Ascending aorta (tissue), 2 donors: ENCODE measurements at regions not wholly inside any gene's neighbourhood (a gene's known extent, or its start where the extent isn't known, plus 50 kb on each side); places are given as distances from the start of the nearest gene placed in this dataset.
"Not testable (repeated sequence)": the region's sequence is repeated elsewhere in the genome, so short reads cannot be mapped to it uniquely, and the experiment has no call there.

Source experiments
- DNase-seq, 2 donors: peaks; one replicate each; pipeline ENCODE4 v3.0.0-alpha.2; 2019; ENCODE audit warnings: low spot score in 2 of 2
- H3K27ac ChIP-seq, 2 donors: fragments of 200-600 bp; sonication (generic); one replicate each; pipeline ENCODE4 v1.5.1; 2016 to 2017; ENCODE audit warnings: mild to moderate bottlenecking in 1 of 2
- H3K27me3 ChIP-seq: fragments of 200-600 bp; sonication (generic); one replicate; pipeline ENCODE4 v1.5.1; 2017
- H3K36me3 ChIP-seq, 2 donors: fragments of 200-600 bp; sonication (generic); one replicate each; pipeline ENCODE4 v1.5.1; 2016
- H3K4me1 ChIP-seq, 2 donors: fragments of 200-600 bp; sonication (generic); one replicate each; pipeline ENCODE4 v1.5.1; 2016 to 2017; ENCODE audit warnings: mild to moderate bottlenecking in 1 of 2
- H3K4me3 ChIP-seq, 2 donors: fragments of 200-600 bp; sonication (generic); one replicate each; pipeline ENCODE4 v1.5.1; 2016 to 2017; ENCODE audit warnings: mild to moderate bottlenecking in 1 of 2
- H3K9me3 ChIP-seq, 2 donors: fragments of 200-600 bp; sonication (generic); one replicate each; pipeline ENCODE4 v1.5.1; 2016
- intact Hi-C: fragments of 100-400 bp; cut with DNase I; formaldehyde crosslinking; loops from one replicate; pipeline ENCODE4 v1.15.1; 2023
- TF ChIP-seq, protein P1 (sequence below), 3 experiments: fragments of 200-600 bp in 2 of 3; fragments of 450-650 bp in 1 of 3; sonication (generic) in 2 of 3; IDR thresholded peaks; one replicate each; pipeline ENCODE4 v1.5.1; 2016 to 2019; ENCODE audit warnings: antibody characterized with exemption in 3 of 3, mild to moderate bottlenecking in 1 of 3, moderate library complexity in 1 of 3

DNA sequence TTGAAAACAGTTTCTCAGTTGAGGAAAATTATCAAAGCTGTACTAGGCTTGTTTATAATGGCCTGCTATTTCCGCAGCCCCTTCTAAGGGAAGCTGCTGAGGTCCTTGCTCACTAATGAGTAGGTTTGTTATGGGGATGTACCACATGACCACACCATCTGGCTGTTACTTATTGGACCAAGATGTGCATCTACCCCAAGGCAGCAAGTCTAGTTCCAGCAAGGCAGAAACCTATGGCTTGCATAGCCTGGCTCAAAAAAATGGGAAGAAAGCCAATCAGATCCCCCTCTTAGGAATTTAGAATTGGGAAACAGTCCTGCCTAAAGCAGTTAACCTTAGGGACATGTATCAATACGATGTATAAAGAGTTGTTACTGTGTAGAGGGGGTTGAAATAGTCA lies 186.5 kb upstream of the SPRY2 start:
- Histone ChIP-seq H3K27me3 (no peaks in the 10 kb centered on the region), H3K36me3 (no peaks in the 10 kb centered on the region), H3K9me3 (peaks cover 4 to 6% of the 10 kb centered on the region in 2 donors), H3K4me1 (peaks cover 0 to 3% of the 10 kb centered on the region in 2 donors), H3K4me3 (no peak overlapping the region), H3K27ac (no peak overlapping the region)
- no peak for DNase-seq
- TF ChIP-seq, protein P1, sequence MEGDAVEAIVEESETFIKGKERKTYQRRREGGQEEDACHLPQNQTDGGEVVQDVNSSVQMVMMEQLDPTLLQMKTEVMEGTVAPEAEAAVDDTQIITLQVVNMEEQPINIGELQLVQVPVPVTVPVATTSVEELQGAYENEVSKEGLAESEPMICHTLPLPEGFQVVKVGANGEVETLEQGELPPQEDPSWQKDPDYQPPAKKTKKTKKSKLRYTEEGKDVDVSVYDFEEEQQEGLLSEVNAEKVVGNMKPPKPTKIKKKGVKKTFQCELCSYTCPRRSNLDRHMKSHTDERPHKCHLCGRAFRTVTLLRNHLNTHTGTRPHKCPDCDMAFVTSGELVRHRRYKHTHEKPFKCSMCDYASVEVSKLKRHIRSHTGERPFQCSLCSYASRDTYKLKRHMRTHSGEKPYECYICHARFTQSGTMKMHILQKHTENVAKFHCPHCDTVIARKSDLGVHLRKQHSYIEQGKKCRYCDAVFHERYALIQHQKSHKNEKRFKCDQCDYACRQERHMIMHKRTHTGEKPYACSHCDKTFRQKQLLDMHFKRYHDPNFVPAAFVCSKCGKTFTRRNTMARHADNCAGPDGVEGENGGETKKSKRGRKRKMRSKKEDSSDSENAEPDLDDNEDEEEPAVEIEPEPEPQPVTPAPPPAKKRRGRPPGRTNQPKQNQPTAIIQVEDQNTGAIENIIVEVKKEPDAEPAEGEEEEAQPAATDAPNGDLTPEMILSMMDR (IDR thresholded peaks at IDR 0.05): no peak
- intact Hi-C loops: no loop called here

DNA sequence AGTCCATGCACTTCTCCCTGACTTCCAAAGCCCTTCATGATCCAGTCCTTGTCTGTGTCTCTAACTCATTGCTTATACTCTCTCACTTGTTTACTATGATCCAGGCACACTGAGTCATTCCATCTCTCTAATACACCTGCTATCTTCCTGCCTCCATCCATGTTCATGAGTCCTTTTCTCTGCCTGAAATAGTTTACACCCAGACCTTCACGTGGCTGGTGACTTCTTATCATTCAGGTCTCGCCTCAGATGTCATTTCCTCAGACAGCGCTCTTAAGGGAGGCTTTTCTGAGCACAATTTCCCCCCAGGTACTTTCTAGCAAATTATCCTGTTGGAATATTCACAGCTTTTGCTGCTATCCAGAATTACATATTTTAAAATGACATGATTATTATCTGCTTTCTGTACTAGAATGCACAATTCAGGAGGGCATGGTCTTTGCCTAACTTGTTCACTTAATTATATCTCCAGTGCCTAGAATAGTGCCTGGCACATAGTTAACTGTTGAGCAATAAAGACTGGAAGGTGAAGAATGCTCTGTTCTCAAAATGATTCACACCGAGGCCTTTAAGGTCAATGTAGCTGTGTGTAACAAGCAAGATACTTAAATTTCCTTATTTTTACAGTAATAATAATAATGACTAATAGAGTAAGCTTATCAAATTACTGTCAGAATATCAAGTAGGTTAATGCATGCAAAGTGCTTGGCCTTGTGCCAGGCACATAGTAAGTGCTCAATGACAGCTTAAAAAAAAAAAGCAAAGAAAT lies 183.7 kb upstream of the SPRY2 start:
- Histone ChIP-seq H3K9me3 (no peaks in the 10 kb centered on the region), H3K36me3 (no peaks in the 10 kb centered on the region), H3K4me1 (no peaks in the 10 kb centered on the region), H3K27me3 (no peaks in the 10 kb centered on the region), H3K4me3 (no peak overlapping the region), H3K27ac (no peak overlapping the region)
- TF ChIP-seq, protein P1 (IDR thresholded peaks at IDR 0.05): no peak
- DNase-seq: no peak
- intact Hi-C loops: no loop called here

DNA sequence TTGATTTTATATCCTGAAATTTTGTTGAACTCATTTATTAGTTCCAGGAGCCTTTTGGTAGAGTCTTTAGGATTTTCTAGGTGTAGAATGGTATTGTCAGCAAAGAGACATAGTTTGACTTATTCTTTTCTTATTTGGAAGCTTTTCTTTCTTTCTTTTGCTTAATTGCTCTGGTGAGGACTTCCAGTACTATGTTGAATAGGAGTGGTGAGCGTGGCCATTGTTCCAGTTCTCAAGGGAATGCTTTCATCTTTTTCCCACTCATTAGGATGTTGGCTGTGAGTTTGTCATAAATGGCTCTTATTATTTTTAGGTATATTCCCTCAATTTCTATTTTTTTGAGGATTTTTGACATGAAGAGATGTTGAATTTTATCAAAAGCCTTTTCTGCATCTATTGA lies 182.2 kb upstream of the SPRY2 start:
- TF ChIP-seq, protein P1 (IDR thresholded peaks at IDR 0.05): no peak
- intact Hi-C loops: no loop called here

DNA sequence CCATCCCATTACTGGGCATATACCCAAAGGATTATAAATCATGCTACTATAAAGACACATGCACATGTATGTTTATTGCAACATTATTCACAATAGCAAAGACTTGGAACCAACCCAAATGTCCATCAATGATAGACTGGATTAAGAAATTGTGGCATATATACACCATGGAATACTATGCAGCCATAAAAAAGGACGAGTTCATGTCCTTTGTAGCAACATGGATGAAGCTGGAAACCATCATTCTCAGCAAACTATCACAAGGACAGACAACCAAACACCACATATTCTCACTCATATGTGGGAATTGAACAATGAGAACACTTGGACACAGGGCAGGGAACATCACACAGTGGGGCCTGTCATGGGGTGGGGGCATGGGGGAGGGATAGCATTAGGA lies 181.5 kb upstream of the SPRY2 start:
- intact Hi-C loops, H3K27me3 ChIP-seq, H3K27ac ChIP-seq, H3K9me3 ChIP-seq, DNase-seq, H3K4me1 ChIP-seq, H3K4me3 ChIP-seq, H3K36me3 ChIP-seq: not testable (repeated sequence)

More for the DNA sequence above, 182.2 kb upstream of the SPRY2 start:
- H3K9me3 ChIP-seq: no peaks in the 10 kb centered on the region
- no peak overlapping the region for H3K27ac ChIP-seq
- no peak for DNase-seq
- H3K4me3 ChIP-seq: no peak overlapping the region
- H3K36me3 ChIP-seq: no peaks in the 10 kb centered on the region
- H3K27me3 ChIP-seq: no peaks in the 10 kb centered on the region
- no peaks in the 10 kb centered on the region for H3K4me1 ChIP-seq

DNA sequence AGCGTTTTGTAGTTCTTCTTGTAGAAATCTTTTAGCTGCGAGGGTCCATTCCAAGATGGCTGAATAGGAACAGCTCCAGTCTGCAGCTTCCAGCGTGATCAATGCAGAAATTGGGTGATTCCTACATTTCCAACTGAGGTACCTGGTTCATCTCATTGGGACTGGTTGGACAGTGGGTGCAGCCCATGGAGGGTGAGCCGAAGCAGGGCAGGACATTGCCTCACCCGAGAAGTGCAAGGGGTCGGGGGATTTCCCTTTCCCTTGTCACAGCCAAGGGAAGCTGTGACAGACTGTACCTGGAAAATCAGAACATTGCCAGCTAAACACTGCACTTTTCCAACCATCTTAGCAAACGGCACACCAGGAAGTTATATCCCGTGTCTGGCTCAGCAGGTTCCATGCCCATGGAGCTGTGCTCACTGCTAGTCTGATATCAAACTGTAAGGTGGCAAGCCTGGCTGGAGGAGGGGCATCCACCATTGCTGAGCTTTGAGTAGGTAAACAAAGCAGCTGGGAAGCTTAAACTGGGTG lies 176.0 kb upstream of the SPRY2 start:
- H3K27me3 ChIP-seq: no peaks in the 10 kb centered on the region
- no peaks in the 10 kb centered on the region for H3K36me3 ChIP-seq
- no peak for DNase-seq
- no peaks in the 10 kb centered on the region for H3K4me1 ChIP-seq
- peaks cover 0 to 5% of the 10 kb centered on the region in 2 donors for H3K9me3 ChIP-seq
- H3K4me3 ChIP-seq: no peak overlapping the region
- intact Hi-C loops: no loop called here
- no peak overlapping the region for H3K27ac ChIP-seq
- TF ChIP-seq, protein P1 (IDR thresholded peaks at IDR 0.05): no peak

DNA sequence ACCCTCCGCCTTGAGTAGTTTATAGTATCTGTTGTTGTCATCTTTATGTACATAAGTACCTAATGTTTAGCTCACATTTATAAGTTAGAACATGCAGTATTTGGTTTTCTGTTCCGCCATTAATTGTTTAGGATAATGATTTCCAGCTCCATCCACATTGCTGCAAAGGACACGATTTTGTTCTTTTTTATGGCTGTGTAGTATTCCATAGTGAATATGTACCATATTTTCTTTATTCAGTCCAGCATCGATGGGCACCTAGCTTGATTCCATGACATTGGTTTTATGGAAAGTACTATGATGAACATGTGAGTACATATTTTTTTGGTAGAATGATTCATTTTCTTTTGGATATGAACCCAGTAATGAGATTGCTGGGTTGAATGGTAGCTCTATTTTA lies 174.4 kb upstream of the SPRY2 start:
- Histone ChIP-seq H3K27me3 (no peaks in the 10 kb centered on the region), H3K36me3 (no peaks in the 10 kb centered on the region), H3K27ac (no peak overlapping the region), H3K4me1 (no peaks in the 10 kb centered on the region), H3K9me3 (peaks cover 0 to 5% of the 10 kb centered on the region in 2 donors), H3K4me3 (no peak overlapping the region)
- TF ChIP-seq, protein P1 (IDR thresholded peaks at IDR 0.05): no peak
- intact Hi-C loops: no loop called here
- DNase-seq: no peak
